ENCODE measurements at regions not wholly inside any gene's neighbourhood (a gene's known extent, or its start where the extent isn't known, plus 50 kb on each side); places are given as distances from the start of the nearest gene placed in this dataset.
A peak's percentile ranks its signal among the peaks of the same experiment; 100 is the strongest.

DNA sequence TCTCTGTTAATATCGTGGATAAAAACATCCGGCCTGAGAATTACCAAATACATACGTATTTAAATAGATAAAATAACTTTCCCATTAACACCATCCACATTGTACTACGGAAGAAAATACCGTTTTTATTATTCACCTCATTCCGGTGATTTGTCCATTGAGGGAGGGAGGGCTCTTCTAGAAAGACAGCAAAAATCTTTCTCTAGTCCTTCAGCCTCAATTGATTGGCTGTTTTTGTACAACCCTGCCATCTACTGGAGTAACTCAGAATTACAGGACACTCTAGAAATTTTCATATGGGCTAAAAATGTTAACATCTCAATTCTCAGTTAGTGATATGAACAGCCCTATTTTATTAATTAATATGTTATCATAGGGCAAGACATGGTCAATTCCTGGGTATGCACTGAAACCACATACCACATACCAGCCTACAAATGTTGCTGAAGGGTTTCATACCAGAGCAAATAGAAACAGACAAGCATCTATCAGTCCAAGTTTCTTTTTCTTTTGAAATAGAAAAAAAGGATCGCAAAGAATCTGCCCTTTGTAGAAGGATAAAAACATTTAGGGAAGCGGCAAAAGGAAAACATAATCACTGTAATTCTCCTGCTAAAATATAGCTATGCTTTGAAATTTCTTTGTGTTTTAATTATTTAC lies 55.8 kb upstream of the CDCA7L start:
- DNase-seq = peak; percentile 74

DNA sequence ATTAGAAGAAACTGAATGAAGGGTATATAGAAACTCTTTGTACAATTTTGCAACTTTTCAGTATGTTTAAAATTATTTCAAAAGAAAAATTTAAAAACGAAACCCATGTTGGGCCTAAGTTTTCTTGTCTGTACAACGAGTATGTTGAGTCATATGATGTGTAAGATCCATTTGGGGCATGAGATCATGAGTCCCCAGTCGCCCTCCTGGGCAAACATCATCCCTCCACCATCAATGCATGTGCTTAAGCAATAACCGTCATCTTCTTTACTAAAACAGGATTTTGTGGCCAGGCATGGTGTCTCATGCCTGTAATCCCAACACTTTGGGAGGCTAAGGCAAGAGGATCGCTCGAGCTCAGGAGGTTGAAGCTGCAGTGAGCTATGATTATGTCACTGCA lies 54.2 kb upstream of the CDCA7L start:
- DNase-seq = no peak

DNA sequence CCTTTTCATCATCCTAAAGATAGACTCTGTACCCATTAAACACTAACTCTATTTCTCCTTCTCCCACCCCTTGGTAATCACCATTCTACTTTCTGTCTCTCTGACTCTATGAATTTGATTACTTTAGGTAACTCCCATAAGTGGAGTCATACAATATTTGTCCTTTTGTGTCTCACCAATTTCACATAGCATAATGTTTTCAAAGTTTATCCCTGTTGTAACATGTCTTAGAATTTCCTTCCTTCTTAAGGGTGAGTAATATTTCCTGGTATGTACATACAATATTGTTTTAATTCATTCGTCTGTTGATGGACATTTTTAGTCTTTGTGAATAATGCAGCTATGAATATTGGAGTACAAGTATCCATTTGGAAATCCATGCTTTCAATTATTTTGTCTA lies 50.9 kb upstream of the CDCA7L start:
- DNase-seq = no peak
